ENCODE measurements at regions not wholly inside any gene's neighbourhood (a gene's known extent, or its start where the extent isn't known, plus 50 kb on each side); places are given as distances from the start of the nearest gene placed in this dataset.
"Not testable (repeated sequence)": the region's sequence is repeated elsewhere in the genome, so short reads cannot be mapped to it uniquely, and the experiment has no call there.

DNA sequence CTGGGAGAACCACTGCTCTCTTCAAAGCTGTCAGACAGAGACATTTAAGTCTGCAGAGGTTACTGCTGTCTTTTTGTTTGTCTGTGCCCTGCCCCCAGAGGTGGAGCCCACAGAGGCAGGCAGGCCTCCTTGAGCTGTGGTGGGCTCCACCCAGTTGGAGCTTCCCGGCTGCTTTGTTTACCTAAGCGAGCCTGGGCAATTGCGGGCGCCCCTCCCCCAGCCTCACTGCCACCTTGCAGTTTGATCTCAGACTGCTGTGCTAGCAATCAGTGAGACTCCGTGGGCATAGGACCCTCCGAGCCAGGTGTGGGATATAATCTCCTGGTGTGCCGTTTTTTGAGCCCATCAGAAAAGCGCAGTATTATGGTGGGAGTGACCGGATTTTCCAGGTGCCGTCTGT is 90.3 kb downstream of the TDRD15 start:
- TF ChIP-seq POLR2A, POLR2AphosphoS5, TAF1 (IDR thresholded peaks at IDR 0.05; ENCODE audit: low read depth, low read length): not testable (repeated sequence)
